ENCODE measurements at regions not wholly inside any gene's neighbourhood (a gene's known extent, or its start where the extent isn't known, plus 50 kb on each side); places are given as distances from the start of the nearest gene placed in this dataset.

- TF ChIP-seq ZNF280B (CRISPR knock-in tag; IDR thresholded peaks at IDR 0.05; ENCODE audit: borderline replicate concordance) (no peak), NFIC (IDR thresholded peaks at IDR 0.05; ENCODE audit: low read length) (no peak), ZNF570 (CRISPR knock-in tag; IDR thresholded peaks at IDR 0.05; ENCODE audit: borderline replicate concordance) (no peak), JUNB (CRISPR knock-in tag; IDR thresholded peaks at IDR 0.05; ENCODE audit: borderline replicate concordance) (peak; percentile 64; the same call in 1 of the 2 replicates), HIVEP1 (CRISPR knock-in tag; IDR thresholded peaks at IDR 0.05) (no peak), WIZ (CRISPR knock-in tag; IDR thresholded peaks at IDR 0.05) (no peak), RARG (CRISPR knock-in tag; IDR thresholded peaks at IDR 0.05; ENCODE audit: low read depth) (no peak), MATR3 (CRISPR knock-in tag; IDR thresholded peaks at IDR 0.05) (no peak), NCOA1 (CRISPR knock-in tag; IDR thresholded peaks at IDR 0.05) (no peak), CBX2 (IDR thresholded peaks at IDR 0.05; ENCODE audit: low read depth, low read length) (no peak), CBX2 (CRISPR knock-in tag; IDR thresholded peaks at IDR 0.05; ENCODE audit: low read depth) (no peak), TBP (CRISPR knock-in tag; IDR thresholded peaks at IDR 0.05) (no peak), MTF2 (CRISPR knock-in tag; IDR thresholded peaks at IDR 0.05; ENCODE audit: borderline replicate concordance) (no peak), ZFP36 (IDR thresholded peaks at IDR 0.05; ENCODE audit: borderline replicate concordance, low read depth, low read length, partially characterized antibody) (no peak), ZBTB8A (CRISPR knock-in tag; IDR thresholded peaks at IDR 0.05; ENCODE audit: borderline replicate concordance, low read depth) (no peak), SP5 (CRISPR knock-in tag; IDR thresholded peaks at IDR 0.05; ENCODE audit: borderline replicate concordance, low read depth) (no peak), DBP (CRISPR knock-in tag; IDR thresholded peaks at IDR 0.05; ENCODE audit: not compliant biosample characterization) (no peak), ZNF510 (CRISPR knock-in tag; IDR thresholded peaks at IDR 0.05; ENCODE audit: low read depth) (0 out of 2 replicates have a peak, but pooled peaks have one; percentile 43), ZXDC (CRISPR knock-in tag; IDR thresholded peaks at IDR 0.05) (no peak), RXRA (CRISPR knock-in tag; IDR thresholded peaks at IDR 0.05) (peak; percentile 28; the same call in 1 of the 2 replicates), MAF1 (CRISPR knock-in tag; IDR thresholded peaks at IDR 0.05; ENCODE audit: borderline replicate concordance) (no peak), HOMEZ (CRISPR knock-in tag; IDR thresholded peaks at IDR 0.05; ENCODE audit: low read depth) (peak; percentile 92)
These were observed 148.0 kb upstream of the TBL1XR1 start (continued) for GRCh38 chr3:177345049-177345972.
